Cardiac muscle cell (in vitro differentiated cells and primary cell): ENCODE measurements at regions not wholly inside any gene's neighbourhood (a gene's known extent, or its start where the extent isn't known, plus 50 kb on each side); places are given as distances from the start of the nearest gene placed in this dataset.

ENCODE experiments used
- DNase-seq, 2 donors: peaks; one replicate each; pipeline versions ENCODE4 v3.0.0 to v3.0.0-alpha.2; 2010 to 2017; ENCODE audit warnings: low read depth in 1 of 2, low spot score in 1 of 2
- H3K27ac ChIP-seq: fragments of 200-600 bp; sonication (generic); 2 replicates; pipeline ENCODE4 v1.5.1; 2016
- H3K27me3 ChIP-seq: fragments of 200-600 bp; sonication (generic); 2 replicates; pipeline ENCODE4 v1.6.0; 2016; ENCODE audit warnings: control low read depth
- H3K36me3 ChIP-seq: fragments of 200-600 bp; sonication (generic); 2 replicates; pipeline ENCODE4 v1.5.1; 2016; ENCODE audit warnings: control low read depth
- H3K4me1 ChIP-seq: fragments of 200-600 bp; sonication (generic); 2 replicates; pipeline ENCODE4 v1.8.1; 2017; ENCODE audit warnings: low read depth, mild to moderate bottlenecking, mixed run types
- H3K4me3 ChIP-seq: fragments of 200-600 bp; sonication (generic); 2 replicates; pipeline ENCODE4 v1.5.1; 2016; ENCODE audit warnings: mild to moderate bottlenecking
- H3K9me3 ChIP-seq: fragments of 200-600 bp; sonication (generic); 2 replicates; pipeline ENCODE4 v1.5.1; 2017; ENCODE audit warnings: low read depth, mild to moderate bottlenecking, control low read depth
- CTCF ChIP-seq: IDR thresholded peaks from 2 replicates; pipeline ENCODE4 v1.5.1; 2012; ENCODE audit warnings: low read depth, mild to moderate bottlenecking, low read length

GRCh38 chr2:184201246-184201645 lies 397.1 kb upstream of the ZNF804A start:
- no peaks in the 10 kb centered on the region for H3K36me3 ChIP-seq
- no peaks in the 10 kb centered on the region for H3K9me3 ChIP-seq
- TF ChIP-seq CTCF: no peak
- H3K27me3 ChIP-seq: no peaks in the 10 kb centered on the region
- no peak for DNase-seq
- no peak overlapping the region for H3K4me3 ChIP-seq
- no peaks in the 10 kb centered on the region for H3K4me1 ChIP-seq
- no peak overlapping the region for H3K27ac ChIP-seq

GRCh38 chr2:184203661-184204060 lies 394.7 kb upstream of the ZNF804A start:
- no peaks in the 10 kb centered on the region for H3K27me3 ChIP-seq
- no peak for TF ChIP-seq CTCF
- DNase-seq: no peak
- no peak overlapping the region for H3K4me3 ChIP-seq
- H3K4me1 ChIP-seq: no peaks in the 10 kb centered on the region
- H3K27ac ChIP-seq: no peak overlapping the region
- no peaks in the 10 kb centered on the region for H3K36me3 ChIP-seq
- H3K9me3 ChIP-seq: no peaks in the 10 kb centered on the region

GRCh38 chr2:184205048-184205596 lies 393.2 kb upstream of the ZNF804A start:
- DNase-seq: no peak
- no peaks in the 10 kb centered on the region for H3K9me3 ChIP-seq
- TF ChIP-seq CTCF: no peak
- H3K27ac ChIP-seq: no peak overlapping the region
- no peaks in the 10 kb centered on the region for H3K36me3 ChIP-seq
- no peak overlapping the region for H3K4me3 ChIP-seq
- H3K4me1 ChIP-seq: no peaks in the 10 kb centered on the region
- no peaks in the 10 kb centered on the region for H3K27me3 ChIP-seq

- no peak overlapping the region for H3K4me3 ChIP-seq
- H3K9me3 ChIP-seq: no peaks in the 10 kb centered on the region
- H3K36me3 ChIP-seq: no peaks in the 10 kb centered on the region
- H3K4me1 ChIP-seq: no peaks in the 10 kb centered on the region
- no peak for DNase-seq
- TF ChIP-seq CTCF: no peak
- no peak overlapping the region for H3K27ac ChIP-seq
- no peaks in the 10 kb centered on the region for H3K27me3 ChIP-seq
Observed at GRCh38 chr2:184206045-184206444, 392.3 kb upstream of the ZNF804A start.

- Histone ChIP-seq H3K36me3 (no peaks in the 10 kb centered on the region), H3K27me3 (no peaks in the 10 kb centered on the region)
- DNase-seq: no peak
Observed at GRCh38 chr2:184210329-184210728, 388.0 kb upstream of the ZNF804A start.

More at GRCh38 chr2:184210329-184210728, 388.0 kb upstream of the ZNF804A start:
- Histone ChIP-seq H3K4me3 (no peak overlapping the region), H3K27ac (no peak overlapping the region), H3K4me1 (no peaks in the 10 kb centered on the region), H3K9me3 (no peaks in the 10 kb centered on the region)
- TF ChIP-seq CTCF: no peak
